GM23338 (cell line): ENCODE measurements at regions not wholly inside any gene's neighbourhood (a gene's known extent, or its start where the extent isn't known, plus 50 kb on each side); places are given as distances from the start of the nearest gene placed in this dataset.

Source experiments
- ATAC-seq: fragments of 200-7000 bp; cut with Tn5 transposase; 3 replicates; pipeline ENCODE4 v1.9.1; 2020
- DNase-seq: peaks from one replicate; pipeline ENCODE4 v3.0.0-alpha.2; 2015; ENCODE audit warnings: low spot score
- H2AFZ ChIP-seq: fragments of 200-600 bp; sonication (generic); 2 replicates; pipeline ENCODE4 v1.8.0; 2016; ENCODE audit warnings: antibody characterized with exemption, mild to moderate bottlenecking, moderate library complexity
- H3F3A ChIP-seq: fragments of 200-600 bp; sonication (generic); replicated peaks from 2 replicates; pipeline ENCODE4 v1.8.0; 2017; ENCODE audit warnings: antibody characterized with exemption, mixed run types, low read depth
- H3K27ac ChIP-seq: fragments of 200-600 bp; sonication (generic); 2 replicates; pipeline ENCODE4 v1.6.1; 2016; ENCODE audit warnings: low read depth
- H3K27me3 ChIP-seq: fragments of 200-600 bp; sonication (generic); 2 replicates; pipeline ENCODE4 v1.8.0; 2016; ENCODE audit warnings: mild to moderate bottlenecking, mixed run types, moderate library complexity; ENCODE audit not compliant: insufficient read depth
- H3K36me3 ChIP-seq: fragments of 200-600 bp; sonication (generic); 2 replicates; pipeline ENCODE4 v1.8.0; 2016; ENCODE audit warnings: mild to moderate bottlenecking; ENCODE audit not compliant: insufficient read depth
- H3K4me1 ChIP-seq: fragments of 200-600 bp; sonication (generic); 2 replicates; pipeline ENCODE4 v1.8.0; 2016; ENCODE audit warnings: mild to moderate bottlenecking, moderate library complexity; ENCODE audit not compliant: insufficient read depth
- H3K4me2 ChIP-seq: fragments of 200-600 bp; sonication (generic); 2 replicates; pipeline ENCODE4 v1.7.1; 2017; ENCODE audit warnings: mixed run types
- H3K4me3 ChIP-seq: fragments of 200-600 bp; sonication (generic); 2 replicates; pipeline ENCODE4 v1.6.1; 2016; ENCODE audit warnings: mixed run types
- H3K79me2 ChIP-seq: fragments of 200-600 bp; sonication (generic); replicated peaks from 2 replicates; pipeline ENCODE4 v1.8.0; 2017; ENCODE audit warnings: mild to moderate bottlenecking; ENCODE audit not compliant: insufficient read depth
- H3K9me2 ChIP-seq: fragments of 200-600 bp; sonication (generic); 2 replicates; pipeline ENCODE4 v1.8.0; 2017; ENCODE audit not compliant: insufficient read depth
- H4K20me1 ChIP-seq: fragments of 200-600 bp; sonication (generic); replicated peaks from 2 replicates; pipeline ENCODE4 v1.8.0; 2017; ENCODE audit warnings: mild to moderate bottlenecking; ENCODE audit not compliant: insufficient read depth
- H3K27ac Mint-ChIP-seq: 2 replicates; pipeline ENCODE4 v1.8.0; 2020; ENCODE audit warnings: inconsistent platforms, mild to moderate bottlenecking, moderate library complexity, mixed read lengths
- H3K27me3 Mint-ChIP-seq: 3 replicates; pipeline ENCODE4 v1.8.0; 2022; ENCODE audit warnings: low read depth, mild to moderate bottlenecking, moderate library complexity, mixed read lengths, inconsistent platforms; ENCODE audit not compliant: insufficient read depth, poor library complexity
- H3K36me3 Mint-ChIP-seq: 3 replicates; pipeline ENCODE4 v1.8.0; 2021; ENCODE audit warnings: low read depth, mild to moderate bottlenecking, inconsistent platforms, moderate library complexity, mixed read lengths
- H3K4me1 Mint-ChIP-seq: 3 replicates; pipeline ENCODE4 v1.8.0; 2020; ENCODE audit warnings: mild to moderate bottlenecking, inconsistent platforms, mixed read lengths
- H3K4me3 Mint-ChIP-seq: 3 replicates; pipeline ENCODE4 v1.8.0; 2021; ENCODE audit warnings: moderate library complexity, mild to moderate bottlenecking, inconsistent platforms, mixed read lengths
- H3K9me3 Mint-ChIP-seq: 3 replicates; pipeline ENCODE4 v1.8.0; 2020; ENCODE audit warnings: moderate library complexity, mild to moderate bottlenecking, inconsistent platforms, mixed read lengths
- JUNB ChIP-seq: IDR thresholded peaks from one replicate; pipeline ENCODE4 v1.6.1; 2016; ENCODE audit warnings: antibody characterized with exemption; ENCODE audit not compliant: unreplicated experiment
- NANOG ChIP-seq: IDR thresholded peaks from 2 replicates; pipeline ENCODE4 v1.6.1; 2016; ENCODE audit warnings: antibody characterized with exemption, borderline replicate concordance
- POLR2AphosphoS5 ChIP-seq: IDR thresholded peaks from 2 replicates; pipeline ENCODE4 v1.6.1; 2016; ENCODE audit warnings: antibody characterized with exemption, low read depth
- TF ChIP-seq, protein P1 (sequence below): fragments of 250-450 bp; sonication (Bioruptor Pico); IDR thresholded peaks from 2 replicates; pipeline ENCODE4 v1.5.0; 2020; ENCODE audit warnings: mild to moderate bottlenecking, moderate library complexity
- TF ChIP-seq, protein P2 (sequence below), 2 experiments: fragments of 200-600 bp in 1 of 2; sonication (generic) in 1 of 2; conservative IDR thresholded peaks; 2 replicates each; pipeline versions ENCODE4 v1.5.1 to v1.6.1; 2016 to 2017; ENCODE audit warnings: antibody characterized with exemption in 2 of 2, low read depth in 2 of 2, mild to moderate bottlenecking in 2 of 2, moderate library complexity in 1 of 2
- TF ChIP-seq, protein P3 (sequence below): IDR thresholded peaks from 2 replicates; pipeline ENCODE4 v1.6.1; 2016; ENCODE audit warnings: antibody characterized with exemption

DNA sequence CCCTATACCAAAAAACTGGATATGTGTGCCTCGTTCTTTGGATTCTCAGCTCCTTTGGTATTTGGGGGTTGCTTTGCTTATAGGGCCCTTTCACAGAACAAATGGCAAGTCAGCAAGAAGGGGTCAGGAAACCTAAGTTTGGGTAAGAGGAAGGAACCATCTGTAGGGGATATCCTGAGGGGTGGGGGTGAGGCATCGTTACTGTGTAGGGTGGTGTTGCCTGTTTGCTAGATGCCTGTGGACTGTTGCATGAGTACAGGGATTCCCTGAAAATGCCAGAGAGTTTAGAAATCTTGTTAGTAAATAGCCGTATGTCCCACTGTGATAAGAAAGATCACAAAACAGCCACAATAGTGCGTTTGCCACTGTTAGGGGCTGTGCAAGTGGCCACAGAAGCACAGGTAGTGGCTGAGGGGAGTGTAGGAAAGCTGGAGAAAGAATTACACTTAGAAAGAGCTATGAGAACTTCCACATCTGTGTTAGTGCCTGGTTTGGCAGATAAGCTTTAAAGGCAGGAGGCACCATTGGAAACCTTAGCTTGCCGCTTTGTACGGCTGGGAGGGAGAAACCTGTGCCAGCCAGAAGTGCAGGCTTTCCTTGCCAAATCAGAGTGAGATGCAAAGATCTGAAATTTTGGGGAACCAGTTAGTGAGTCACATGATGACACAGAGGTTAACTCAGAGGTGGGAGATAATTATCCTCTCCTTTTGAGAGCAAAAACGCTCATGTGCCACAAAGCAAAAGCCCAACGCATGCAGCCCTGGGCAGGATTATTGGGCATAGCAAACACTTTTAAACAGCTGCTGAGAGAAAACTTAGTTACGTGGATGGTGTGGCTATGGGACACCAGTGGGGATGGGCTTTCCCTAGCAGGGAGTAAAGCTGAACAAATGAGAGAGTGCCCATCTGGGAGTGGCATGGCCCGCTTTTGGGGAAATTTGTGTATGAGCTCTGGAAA lies 343.7 kb downstream of the ARAP2 start (continued):
- TF ChIP-seq, protein P1, sequence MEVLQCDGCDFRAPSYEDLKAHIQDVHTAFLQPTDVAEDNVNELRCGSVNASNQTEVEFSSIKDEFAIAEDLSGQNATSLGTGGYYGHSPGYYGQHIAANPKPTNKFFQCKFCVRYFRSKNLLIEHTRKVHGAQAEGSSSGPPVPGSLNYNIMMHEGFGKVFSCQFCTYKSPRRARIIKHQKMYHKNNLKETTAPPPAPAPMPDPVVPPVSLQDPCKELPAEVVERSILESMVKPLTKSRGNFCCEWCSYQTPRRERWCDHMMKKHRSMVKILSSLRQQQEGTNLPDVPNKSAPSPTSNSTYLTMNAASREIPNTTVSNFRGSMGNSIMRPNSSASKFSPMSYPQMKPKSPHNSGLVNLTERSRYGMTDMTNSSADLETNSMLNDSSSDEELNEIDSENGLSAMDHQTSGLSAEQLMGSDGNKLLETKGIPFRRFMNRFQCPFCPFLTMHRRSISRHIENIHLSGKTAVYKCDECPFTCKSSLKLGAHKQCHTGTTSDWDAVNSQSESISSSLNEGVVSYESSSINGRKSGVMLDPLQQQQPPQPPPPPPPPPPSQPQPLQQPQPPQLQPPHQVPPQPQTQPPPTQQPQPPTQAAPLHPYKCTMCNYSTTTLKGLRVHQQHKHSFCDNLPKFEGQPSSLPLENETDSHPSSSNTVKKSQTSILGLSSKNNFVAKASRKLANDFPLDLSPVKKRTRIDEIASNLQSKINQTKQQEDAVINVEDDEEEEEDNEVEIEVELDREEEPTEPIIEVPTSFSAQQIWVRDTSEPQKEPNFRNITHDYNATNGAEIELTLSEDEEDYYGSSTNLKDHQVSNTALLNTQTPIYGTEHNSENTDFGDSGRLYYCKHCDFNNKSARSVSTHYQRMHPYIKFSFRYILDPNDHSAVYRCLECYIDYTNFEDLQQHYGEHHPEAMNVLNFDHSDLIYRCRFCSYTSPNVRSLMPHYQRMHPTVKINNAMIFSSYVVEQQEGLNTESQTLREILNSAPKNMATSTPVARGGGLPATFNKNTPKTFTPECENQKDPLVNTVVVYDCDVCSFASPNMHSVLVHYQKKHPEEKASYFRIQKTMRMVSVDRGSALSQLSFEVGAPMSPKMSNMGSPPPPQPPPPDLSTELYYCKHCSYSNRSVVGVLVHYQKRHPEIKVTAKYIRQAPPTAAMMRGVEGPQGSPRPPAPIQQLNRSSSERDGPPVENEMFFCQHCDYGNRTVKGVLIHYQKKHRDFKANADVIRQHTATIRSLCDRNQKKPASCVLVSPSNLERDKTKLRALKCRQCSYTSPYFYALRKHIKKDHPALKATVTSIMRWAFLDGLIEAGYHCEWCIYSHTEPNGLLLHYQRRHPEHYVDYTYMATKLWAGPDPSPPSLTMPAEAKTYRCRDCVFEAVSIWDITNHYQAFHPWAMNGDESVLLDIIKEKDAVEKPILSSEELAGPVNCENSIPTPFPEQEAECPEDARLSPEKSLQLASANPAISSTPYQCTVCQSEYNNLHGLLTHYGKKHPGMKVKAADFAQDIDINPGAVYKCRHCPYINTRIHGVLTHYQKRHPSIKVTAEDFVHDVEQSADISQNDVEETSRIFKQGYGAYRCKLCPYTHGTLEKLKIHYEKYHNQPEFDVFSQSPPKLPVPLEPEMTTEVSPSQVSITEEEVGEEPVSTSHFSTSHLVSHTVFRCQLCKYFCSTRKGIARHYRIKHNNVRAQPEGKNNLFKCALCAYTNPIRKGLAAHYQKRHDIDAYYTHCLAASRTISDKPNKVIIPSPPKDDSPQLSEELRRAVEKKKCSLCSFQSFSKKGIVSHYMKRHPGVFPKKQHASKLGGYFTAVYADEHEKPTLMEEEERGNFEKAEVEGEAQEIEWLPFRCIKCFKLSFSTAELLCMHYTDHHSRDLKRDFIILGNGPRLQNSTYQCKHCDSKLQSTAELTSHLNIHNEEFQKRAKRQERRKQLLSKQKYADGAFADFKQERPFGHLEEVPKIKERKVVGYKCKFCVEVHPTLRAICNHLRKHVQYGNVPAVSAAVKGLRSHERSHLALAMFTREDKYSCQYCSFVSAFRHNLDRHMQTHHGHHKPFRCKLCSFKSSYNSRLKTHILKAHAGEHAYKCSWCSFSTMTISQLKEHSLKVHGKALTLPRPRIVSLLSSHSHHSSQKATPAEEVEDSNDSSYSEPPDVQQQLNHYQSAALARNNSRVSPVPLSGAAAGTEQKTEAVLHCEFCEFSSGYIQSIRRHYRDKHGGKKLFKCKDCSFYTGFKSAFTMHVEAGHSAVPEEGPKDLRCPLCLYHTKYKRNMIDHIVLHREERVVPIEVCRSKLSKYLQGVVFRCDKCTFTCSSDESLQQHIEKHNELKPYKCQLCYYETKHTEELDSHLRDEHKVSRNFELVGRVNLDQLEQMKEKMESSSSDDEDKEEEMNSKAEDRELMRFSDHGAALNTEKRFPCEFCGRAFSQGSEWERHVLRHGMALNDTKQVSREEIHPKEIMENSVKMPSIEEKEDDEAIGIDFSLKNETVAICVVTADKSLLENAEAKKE (CRISPR knock-in tag) = no peak
- TF ChIP-seq, protein P2, sequence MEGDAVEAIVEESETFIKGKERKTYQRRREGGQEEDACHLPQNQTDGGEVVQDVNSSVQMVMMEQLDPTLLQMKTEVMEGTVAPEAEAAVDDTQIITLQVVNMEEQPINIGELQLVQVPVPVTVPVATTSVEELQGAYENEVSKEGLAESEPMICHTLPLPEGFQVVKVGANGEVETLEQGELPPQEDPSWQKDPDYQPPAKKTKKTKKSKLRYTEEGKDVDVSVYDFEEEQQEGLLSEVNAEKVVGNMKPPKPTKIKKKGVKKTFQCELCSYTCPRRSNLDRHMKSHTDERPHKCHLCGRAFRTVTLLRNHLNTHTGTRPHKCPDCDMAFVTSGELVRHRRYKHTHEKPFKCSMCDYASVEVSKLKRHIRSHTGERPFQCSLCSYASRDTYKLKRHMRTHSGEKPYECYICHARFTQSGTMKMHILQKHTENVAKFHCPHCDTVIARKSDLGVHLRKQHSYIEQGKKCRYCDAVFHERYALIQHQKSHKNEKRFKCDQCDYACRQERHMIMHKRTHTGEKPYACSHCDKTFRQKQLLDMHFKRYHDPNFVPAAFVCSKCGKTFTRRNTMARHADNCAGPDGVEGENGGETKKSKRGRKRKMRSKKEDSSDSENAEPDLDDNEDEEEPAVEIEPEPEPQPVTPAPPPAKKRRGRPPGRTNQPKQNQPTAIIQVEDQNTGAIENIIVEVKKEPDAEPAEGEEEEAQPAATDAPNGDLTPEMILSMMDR (conservative IDR thresholded peaks at IDR 0.05; ENCODE audit: low read depth in 2 of 2) = no peak
- no peak for TF ChIP-seq POLR2AphosphoS5
- no peak for TF ChIP-seq JUNB

DNA sequence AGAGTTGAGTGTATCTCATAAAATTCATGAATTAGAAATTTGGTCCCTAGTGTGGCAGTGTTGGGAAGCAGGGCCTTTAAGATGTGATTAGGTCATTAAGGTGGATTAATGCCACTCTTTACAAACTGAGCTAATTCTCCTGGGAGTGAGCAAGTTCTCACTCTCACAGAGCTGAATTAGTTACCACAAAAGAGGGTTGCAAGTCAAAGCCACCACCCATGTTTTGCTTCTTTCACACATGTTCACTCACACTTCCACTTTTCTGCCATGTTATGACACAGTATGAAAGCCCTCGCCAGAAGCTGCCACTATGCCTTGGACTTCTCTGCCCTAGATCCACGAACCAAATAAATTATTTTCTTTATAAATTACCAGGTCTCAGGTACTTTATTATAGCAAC lies 332.1 kb downstream of the ARAP2 start:
- H3K27me3 Mint-ChIP-seq = no peaks in the 10 kb centered on the region
- no peaks in the 10 kb centered on the region for H3K36me3 ChIP-seq
- H3K27ac ChIP-seq = no peak overlapping the region
- DNase-seq (no peak), ATAC-seq (no peak)
- H3K4me3 ChIP-seq = no peak overlapping the region
- no peaks in the 10 kb centered on the region for H3K27me3 ChIP-seq
- peaks cover 6% of the 10 kb centered on the region; the same call in 2 of the 3 replicates for H3K36me3 Mint-ChIP-seq
- H3K9me2 ChIP-seq = peaks cover 7% of the 10 kb centered on the region; the same call in 1 of the 2 replicates
- no peaks in the 10 kb centered on the region for H3K4me1 ChIP-seq
- no peak overlapping the region for H3K27ac Mint-ChIP-seq
- H3K9me3 Mint-ChIP-seq = peaks cover 5% of the 10 kb centered on the region; the same call in 1 of the 3 replicates
- no peaks in the 10 kb centered on the region for H3K79me2 ChIP-seq
- no peak overlapping the region for H2AFZ ChIP-seq
- no peaks in the 10 kb centered on the region for H4K20me1 ChIP-seq
- H3F3A ChIP-seq = no peaks in the 10 kb centered on the region
- H3K4me2 ChIP-seq = no peak overlapping the region
- H3K4me1 Mint-ChIP-seq = peaks cover 13% of the 10 kb centered on the region
- no peak overlapping the region for H3K4me3 Mint-ChIP-seq
- TF ChIP-seq NANOG (no peak), JUNB (no peak)
- TF ChIP-seq, protein P3, sequence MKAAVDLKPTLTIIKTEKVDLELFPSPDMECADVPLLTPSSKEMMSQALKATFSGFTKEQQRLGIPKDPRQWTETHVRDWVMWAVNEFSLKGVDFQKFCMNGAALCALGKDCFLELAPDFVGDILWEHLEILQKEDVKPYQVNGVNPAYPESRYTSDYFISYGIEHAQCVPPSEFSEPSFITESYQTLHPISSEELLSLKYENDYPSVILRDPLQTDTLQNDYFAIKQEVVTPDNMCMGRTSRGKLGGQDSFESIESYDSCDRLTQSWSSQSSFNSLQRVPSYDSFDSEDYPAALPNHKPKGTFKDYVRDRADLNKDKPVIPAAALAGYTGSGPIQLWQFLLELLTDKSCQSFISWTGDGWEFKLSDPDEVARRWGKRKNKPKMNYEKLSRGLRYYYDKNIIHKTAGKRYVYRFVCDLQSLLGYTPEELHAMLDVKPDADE = no peak
- TF ChIP-seq, protein P2 (conservative IDR thresholded peaks at IDR 0.05; ENCODE audit: low read depth in 2 of 2) = no peak
